NCI-H2107 (cell line): ENCODE measurements at regions not wholly inside any gene's neighbourhood (a gene's known extent, or its start where the extent isn't known, plus 50 kb on each side); places are given as distances from the start of the nearest gene placed in this dataset.

Experiments
- DNase-seq: peaks from one replicate; lab custom pipeline; 2025; lab: John Stamatoyannopoulos, UW

- DNase-seq: no peak
Measured at GRCh38 chr15:25955628-25956027, 92.5 kb upstream of the ATP10A start.

GRCh38 chr15:25954398-25954797 lies 91.3 kb upstream of the ATP10A start:
- DNase-seq: no peak

- DNase-seq: no peak
Measured at GRCh38 chr15:25950014-25950413, 86.9 kb upstream of the ATP10A start.

- DNase-seq: no peak
Measured at GRCh38 chr15:25947323-25948314, 84.5 kb upstream of the ATP10A start.

DNA sequence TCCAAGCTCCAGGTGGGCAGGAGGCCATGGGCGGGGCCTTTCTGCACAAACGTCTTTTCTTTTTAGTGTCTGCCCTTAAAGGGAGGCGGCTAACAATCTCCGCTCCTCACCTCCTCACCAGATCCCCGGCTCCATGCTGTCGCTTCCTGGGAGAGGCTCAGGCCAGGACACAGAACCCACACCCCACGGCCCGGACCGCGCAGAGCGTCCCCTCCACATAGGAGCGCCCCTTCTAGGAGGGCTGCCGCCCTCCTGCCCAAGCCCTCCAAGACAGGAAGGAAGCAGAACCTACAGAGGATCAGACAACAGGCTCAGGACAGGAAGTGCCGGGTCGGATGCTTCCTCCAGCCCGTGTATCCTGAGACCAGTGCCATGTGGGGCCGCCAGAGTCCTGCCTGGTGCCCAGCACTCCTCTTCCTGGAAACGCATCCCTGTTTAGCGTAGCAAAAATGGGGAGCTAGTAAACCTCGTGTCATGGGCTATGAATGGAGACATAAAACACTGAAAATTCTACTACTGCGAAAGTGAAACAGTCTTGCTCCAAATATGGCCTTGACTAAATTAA lies 83.2 kb upstream of the ATP10A start:
- DNase-seq: no peak

- no peak for DNase-seq
Measured at GRCh38 chr15:25944386-25944785, 81.3 kb upstream of the ATP10A start.

- DNase-seq: no peak
Measured at GRCh38 chr15:25943831-25944230, 80.7 kb upstream of the ATP10A start.

DNA sequence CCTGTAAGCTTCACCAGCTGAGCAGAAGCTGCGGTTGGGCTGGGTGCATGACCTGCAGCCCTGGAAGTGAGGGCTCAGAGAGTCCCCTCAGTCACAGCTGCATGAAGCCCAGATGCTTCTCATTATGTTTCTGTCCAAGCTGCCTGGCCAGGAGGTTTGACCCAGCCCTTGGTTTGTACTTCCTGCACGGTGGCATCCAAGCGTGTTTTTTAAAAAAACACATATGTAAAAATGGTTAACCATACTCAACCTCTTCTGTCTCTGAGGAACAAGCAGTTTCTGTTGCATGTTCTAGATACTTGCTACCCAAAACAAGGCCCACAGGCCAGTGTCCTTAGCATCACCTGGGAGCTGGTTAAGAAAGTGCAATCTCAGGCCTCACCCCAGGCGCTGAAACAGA lies 76.0 kb upstream of the ATP10A start:
- DNase-seq: no peak

GRCh38 chr15:25937796-25938195 lies 74.7 kb upstream of the ATP10A start:
- DNase-seq: no peak

DNA sequence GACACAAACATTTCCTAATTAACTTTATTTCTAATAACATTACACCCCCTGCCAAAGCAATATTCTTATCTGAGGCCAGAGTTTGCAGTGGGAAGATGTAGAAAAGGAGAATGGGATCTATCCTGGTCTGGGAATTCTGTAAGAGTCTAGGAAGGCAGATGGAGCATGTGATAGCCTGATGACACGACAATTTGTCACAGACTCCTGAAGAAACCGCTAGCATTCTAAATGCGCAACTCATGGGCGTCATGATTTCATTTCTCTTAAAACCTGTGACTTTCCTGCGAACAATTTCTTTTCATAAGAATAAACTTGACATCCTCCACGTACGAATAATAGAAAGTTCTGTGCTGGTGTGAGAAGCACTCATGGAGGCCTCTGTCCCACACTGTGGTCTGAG lies 72.9 kb upstream of the ATP10A start:
- DNase-seq: no peak

- DNase-seq: no peak
Measured at GRCh38 chr15:25933456-25934158, 70.5 kb upstream of the ATP10A start.

DNA sequence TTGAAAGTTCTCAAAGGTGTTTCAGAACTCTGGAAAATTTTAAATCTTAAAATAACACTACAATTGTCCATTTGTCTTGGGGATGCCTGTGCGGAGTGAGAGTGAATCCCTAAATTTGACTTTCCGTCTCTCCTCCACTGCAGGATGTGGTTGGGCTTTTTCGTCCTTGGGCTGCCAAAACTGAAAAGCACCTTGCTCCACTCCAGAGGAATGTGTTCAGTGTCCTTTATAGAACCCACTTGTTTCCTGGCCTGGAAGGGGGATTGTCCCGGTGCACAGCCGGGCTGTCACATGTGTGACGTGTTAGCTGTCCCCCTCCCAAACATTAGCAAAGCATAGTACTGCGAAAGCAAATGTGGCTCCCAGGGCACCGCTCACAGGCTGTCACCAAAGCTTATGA lies 69.6 kb upstream of the ATP10A start:
- DNase-seq: no peak

GRCh38 chr15:25931851-25932250 lies 68.7 kb upstream of the ATP10A start:
- no peak for DNase-seq

DNA sequence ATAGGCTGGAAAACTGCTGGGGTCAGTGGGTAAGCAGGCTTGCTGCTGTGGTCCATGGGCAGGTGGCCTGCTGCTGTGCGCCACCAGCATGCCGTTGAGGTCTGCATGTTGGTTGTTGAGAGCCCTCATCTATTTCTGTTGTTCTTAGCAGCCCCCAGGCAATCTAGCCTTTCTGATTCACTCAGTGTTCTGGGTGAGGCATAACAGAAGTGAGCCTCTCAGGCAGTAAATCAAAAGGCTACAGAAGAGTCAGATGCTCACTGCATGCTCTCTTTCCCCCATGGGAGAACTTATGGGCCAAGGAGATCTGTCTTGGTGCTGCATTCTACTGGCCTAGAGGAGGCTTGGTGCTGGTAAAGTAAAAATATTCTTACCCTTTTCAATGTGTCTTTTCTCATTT lies 67.8 kb upstream of the ATP10A start:
- DNase-seq: no peak
